LNCAP (cell line): ENCODE measurements at regions not wholly inside any gene's neighbourhood (a gene's known extent, or its start where the extent isn't known, plus 50 kb on each side); places are given as distances from the start of the nearest gene placed in this dataset.

ENCODE experiments used
- TF ChIP-seq, protein P1 (sequence below): fragments of 450-650 bp; IDR thresholded peaks from 2 replicates; pipeline ENCODE4 v1.5.1; 2017; ENCODE audit warnings: mild to moderate bottlenecking

DNA sequence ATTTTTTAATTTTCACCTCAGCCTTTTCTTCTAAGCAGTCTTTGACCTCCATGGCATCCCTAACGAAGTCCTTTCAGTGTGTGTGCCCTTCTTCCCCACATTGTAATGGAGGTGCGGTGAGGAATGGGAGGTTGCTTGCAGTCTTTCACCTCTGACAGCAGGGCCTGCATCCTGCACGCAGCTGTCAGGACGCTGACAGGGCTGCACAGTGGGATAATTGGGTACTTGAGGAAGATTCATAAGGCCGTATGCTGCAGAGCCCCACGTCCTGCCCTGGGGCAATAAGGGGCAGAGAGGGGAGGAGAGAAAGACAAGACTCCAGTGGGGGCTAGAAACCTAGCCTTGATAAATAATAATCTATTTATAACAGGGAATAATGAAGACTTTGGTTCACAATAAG lies 184.7 kb downstream of the SAMD5 start:
- TF ChIP-seq, protein P1, sequence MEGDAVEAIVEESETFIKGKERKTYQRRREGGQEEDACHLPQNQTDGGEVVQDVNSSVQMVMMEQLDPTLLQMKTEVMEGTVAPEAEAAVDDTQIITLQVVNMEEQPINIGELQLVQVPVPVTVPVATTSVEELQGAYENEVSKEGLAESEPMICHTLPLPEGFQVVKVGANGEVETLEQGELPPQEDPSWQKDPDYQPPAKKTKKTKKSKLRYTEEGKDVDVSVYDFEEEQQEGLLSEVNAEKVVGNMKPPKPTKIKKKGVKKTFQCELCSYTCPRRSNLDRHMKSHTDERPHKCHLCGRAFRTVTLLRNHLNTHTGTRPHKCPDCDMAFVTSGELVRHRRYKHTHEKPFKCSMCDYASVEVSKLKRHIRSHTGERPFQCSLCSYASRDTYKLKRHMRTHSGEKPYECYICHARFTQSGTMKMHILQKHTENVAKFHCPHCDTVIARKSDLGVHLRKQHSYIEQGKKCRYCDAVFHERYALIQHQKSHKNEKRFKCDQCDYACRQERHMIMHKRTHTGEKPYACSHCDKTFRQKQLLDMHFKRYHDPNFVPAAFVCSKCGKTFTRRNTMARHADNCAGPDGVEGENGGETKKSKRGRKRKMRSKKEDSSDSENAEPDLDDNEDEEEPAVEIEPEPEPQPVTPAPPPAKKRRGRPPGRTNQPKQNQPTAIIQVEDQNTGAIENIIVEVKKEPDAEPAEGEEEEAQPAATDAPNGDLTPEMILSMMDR, result no peak

- TF ChIP-seq, protein P1, result no peak
Measured at GRCh38 chr6:147695819-147696218, 187.3 kb downstream of the SAMD5 start.

- TF ChIP-seq, protein P1, result no peak
Measured at GRCh38 chr6:147699140-147699539, 190.7 kb downstream of the SAMD5 start.

DNA sequence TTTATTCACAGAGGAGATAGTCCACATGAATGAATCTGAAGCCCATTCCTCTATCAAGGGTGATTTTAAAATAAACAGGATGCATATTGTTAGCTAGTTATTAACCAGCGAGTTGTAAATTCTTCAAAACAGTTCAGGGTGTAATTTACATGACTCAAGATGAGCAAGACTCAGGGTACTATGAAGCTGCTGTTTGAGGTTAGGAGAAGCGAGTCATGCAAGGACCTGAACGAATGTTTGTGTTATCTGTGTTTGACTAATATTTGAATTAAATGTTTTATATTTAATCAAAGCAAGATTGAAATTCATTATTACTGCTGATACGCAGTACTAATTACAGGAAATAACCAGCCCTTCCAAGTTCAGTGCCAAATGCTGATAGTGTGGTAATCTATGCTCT lies 191.1 kb downstream of the SAMD5 start:
- TF ChIP-seq, protein P1, result no peak

DNA sequence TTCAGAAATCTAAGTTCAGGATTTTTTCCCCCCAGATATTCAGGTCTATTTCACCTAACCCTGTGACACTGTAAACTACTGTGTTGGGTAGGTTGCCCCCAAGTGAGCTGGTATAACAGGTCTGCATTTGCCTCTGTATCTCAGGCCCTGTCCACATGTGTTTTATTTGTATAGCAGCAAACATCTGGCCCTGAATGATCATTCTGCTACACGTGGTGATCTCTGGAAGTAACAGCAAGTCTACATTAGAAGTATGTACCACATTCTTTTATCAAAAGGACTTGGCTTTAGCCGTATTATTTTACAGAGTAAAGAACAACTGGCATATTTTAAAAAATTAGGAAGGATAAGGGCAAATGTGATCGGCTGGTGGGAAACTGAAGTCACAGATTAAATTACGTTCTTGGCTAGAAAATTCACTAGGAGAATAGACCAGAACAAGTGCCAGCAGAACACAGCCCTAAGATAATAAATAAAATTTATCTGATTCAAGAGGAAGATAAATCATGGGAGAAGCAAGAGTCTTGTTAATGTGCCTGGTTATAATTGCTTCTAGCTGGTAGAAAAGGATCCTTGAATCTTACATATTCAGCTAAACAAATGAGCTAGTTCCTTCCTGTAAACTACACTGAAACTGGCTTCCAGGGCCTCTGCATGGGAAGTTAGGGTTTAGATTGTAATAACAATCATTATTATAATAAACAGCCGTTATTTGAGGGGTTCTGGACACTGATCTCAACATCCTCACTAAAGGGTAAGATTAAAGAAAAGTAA lies 192.1 kb downstream of the SAMD5 start:
- TF ChIP-seq, protein P1, result no peak

- TF ChIP-seq, protein P1, result no peak
Measured at GRCh38 chr6:147704691-147705090, 196.2 kb downstream of the SAMD5 start.

- TF ChIP-seq, protein P1, result no peak
Measured at GRCh38 chr6:147707524-147707923, 199.0 kb downstream of the SAMD5 start.

GRCh38 chr6:147708170-147708569 lies 199.7 kb downstream of the SAMD5 start:
- TF ChIP-seq, protein P1, result no peak
